Endothelial cell (in vitro differentiated cells): ENCODE measurements at regions not wholly inside any gene's neighbourhood (a gene's known extent, or its start where the extent isn't known, plus 50 kb on each side); places are given as distances from the start of the nearest gene placed in this dataset.
"Not testable (repeated sequence)": the region's sequence is repeated elsewhere in the genome, so short reads cannot be mapped to it uniquely, and the experiment has no call there.

Experiments used
- DNase-seq: peaks from one replicate; pipeline ENCODE4 v3.0.0; 2021; ENCODE audit warnings: low spot score
- H3K27ac Mint-ChIP-seq: one replicate; pipeline ENCODE4 v1.8.0; 2021; ENCODE audit warnings: mixed read lengths, inconsistent platforms; ENCODE audit not compliant: unreplicated experiment
- H3K27me3 Mint-ChIP-seq: one replicate; pipeline ENCODE4 v1.8.0; 2021; ENCODE audit warnings: mild to moderate bottlenecking, moderate library complexity, mixed read lengths, inconsistent platforms; ENCODE audit not compliant: unreplicated experiment
- H3K36me3 Mint-ChIP-seq: one replicate; pipeline ENCODE4 v1.8.0; 2021; ENCODE audit warnings: mild to moderate bottlenecking, low read depth, mixed read lengths, inconsistent platforms; ENCODE audit not compliant: unreplicated experiment
- H3K4me1 Mint-ChIP-seq: one replicate; pipeline ENCODE4 v1.8.0; 2021; ENCODE audit warnings: mild to moderate bottlenecking, mixed read lengths, inconsistent platforms; ENCODE audit not compliant: unreplicated experiment
- H3K4me3 Mint-ChIP-seq: one replicate; pipeline ENCODE4 v1.8.0; 2021; ENCODE audit warnings: mild to moderate bottlenecking, mixed read lengths, inconsistent platforms; ENCODE audit not compliant: unreplicated experiment
- H3K9me3 Mint-ChIP-seq: one replicate; pipeline ENCODE4 v1.8.0; 2021; ENCODE audit warnings: mixed read lengths, inconsistent platforms; ENCODE audit not compliant: unreplicated experiment
- CTCF ChIP-seq: fragments of 200-600 bp; sonication (generic); IDR thresholded peaks from one replicate; pipeline ENCODE4 v1.5.0; 2021; ENCODE audit warnings: antibody characterized with exemption; ENCODE audit not compliant: unreplicated experiment

GRCh38 chr11:87560352-87560751 is 522.6 kb downstream of the TMEM135 start:
- TF ChIP-seq CTCF: no peak
- no peak overlapping the region for H3K4me3 Mint-ChIP-seq
- H3K9me3 Mint-ChIP-seq: no peaks in the 10 kb centered on the region
- DNase-seq: no peak
- no peaks in the 10 kb centered on the region for H3K36me3 Mint-ChIP-seq
- H3K4me1 Mint-ChIP-seq: peaks cover under 1% of the 10 kb centered on the region
- no peak overlapping the region for H3K27ac Mint-ChIP-seq
- no peaks in the 10 kb centered on the region for H3K27me3 Mint-ChIP-seq

GRCh38 chr11:87559852-87560251 is 522.1 kb downstream of the TMEM135 start:
- not testable (repeated sequence) for H3K4me3 Mint-ChIP-seq, H3K9me3 Mint-ChIP-seq, H3K27me3 Mint-ChIP-seq

GRCh38 chr11:87555101-87555500 is 517.4 kb downstream of the TMEM135 start:
- H3K9me3 Mint-ChIP-seq: no peaks in the 10 kb centered on the region
- TF ChIP-seq CTCF: no peak
- no peaks in the 10 kb centered on the region for H3K4me1 Mint-ChIP-seq
- no peaks in the 10 kb centered on the region for H3K36me3 Mint-ChIP-seq
- peaks cover 1% of the 10 kb centered on the region for H3K27me3 Mint-ChIP-seq
- H3K27ac Mint-ChIP-seq: no peak overlapping the region
- DNase-seq: no peak
- no peak overlapping the region for H3K4me3 Mint-ChIP-seq

More at GRCh38 chr11:87559852-87560251, 522.1 kb downstream of the TMEM135 start:
- H3K36me3 Mint-ChIP-seq, H3K27ac Mint-ChIP-seq, H3K4me1 Mint-ChIP-seq, DNase-seq: not testable (repeated sequence)

GRCh38 chr11:87548797-87549196 is 511.1 kb downstream of the TMEM135 start:
- Mint-ChIP-seq H3K4me3 (no peak overlapping the region), H3K9me3 (peaks cover 9% of the 10 kb centered on the region), H3K4me1 (no peaks in the 10 kb centered on the region), H3K27ac (no peak overlapping the region), H3K27me3 (no peaks in the 10 kb centered on the region), H3K36me3 (peaks cover 6% of the 10 kb centered on the region)
- TF ChIP-seq CTCF: no peak
- DNase-seq: no peak

GRCh38 chr11:87545858-87546257 is 508.1 kb downstream of the TMEM135 start:
- Mint-ChIP-seq H3K27ac (no peak overlapping the region), H3K27me3 (no peaks in the 10 kb centered on the region), H3K4me1 (no peaks in the 10 kb centered on the region), H3K36me3 (peaks cover 11% of the 10 kb centered on the region), H3K9me3 (peaks cover 20% of the 10 kb centered on the region), H3K4me3 (no peak overlapping the region)
- no peak for DNase-seq
- TF ChIP-seq CTCF: no peak

- no peak for DNase-seq
- TF ChIP-seq CTCF: no peak
These were observed 501.9 kb downstream of the TMEM135 start for GRCh38 chr11:87539596-87539995.

More at GRCh38 chr11:87539596-87539995, 501.9 kb downstream of the TMEM135 start:
- peaks cover 7% of the 10 kb centered on the region for H3K36me3 Mint-ChIP-seq
- no peaks in the 10 kb centered on the region for H3K4me1 Mint-ChIP-seq
- peaks cover 13% of the 10 kb centered on the region for H3K9me3 Mint-ChIP-seq
- H3K27me3 Mint-ChIP-seq: no peaks in the 10 kb centered on the region
- no peak overlapping the region for H3K27ac Mint-ChIP-seq
- no peak overlapping the region for H3K4me3 Mint-ChIP-seq
